ENCODE measurements at regions not wholly inside any gene's neighbourhood (a gene's known extent, or its start where the extent isn't known, plus 50 kb on each side); places are given as distances from the start of the nearest gene placed in this dataset.

DNA sequence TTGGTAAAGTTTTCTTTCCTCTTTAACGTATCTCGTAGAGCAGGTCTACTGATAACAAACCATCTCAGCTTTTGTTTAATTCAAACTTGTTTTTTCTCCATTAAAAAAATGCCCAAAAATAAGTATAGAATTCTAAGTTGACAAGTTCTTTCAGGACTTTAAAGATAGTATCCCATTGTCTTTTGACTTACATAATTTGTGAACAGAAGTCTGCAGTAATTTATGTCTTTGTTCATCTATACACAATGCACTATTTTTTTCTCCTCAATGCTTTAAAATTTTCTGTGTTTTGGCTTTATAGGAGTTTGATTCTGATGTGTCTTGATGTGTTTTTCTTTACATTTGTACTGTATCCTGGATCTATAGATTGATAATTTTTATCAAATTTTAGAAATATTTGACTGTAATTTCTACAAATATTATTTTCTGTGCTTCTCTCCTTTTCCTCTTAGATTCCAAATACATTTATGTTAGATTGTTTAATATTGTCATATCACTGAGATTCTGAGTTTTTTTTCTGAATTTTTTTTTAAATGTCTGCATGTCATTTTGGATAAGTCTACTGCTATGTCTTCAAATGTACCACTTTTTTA is 143.3 kb downstream of the FTCDNL1 start:
- Histone ChIP-seq H3K9me3 (peaks cover 13% of the 10 kb centered on the region), H3K27me3 (no peaks in the 10 kb centered on the region), H3K36me3 (no peaks in the 10 kb centered on the region), H3K4me3 (no peak overlapping the region)
- DNase-seq, result no peak

DNA sequence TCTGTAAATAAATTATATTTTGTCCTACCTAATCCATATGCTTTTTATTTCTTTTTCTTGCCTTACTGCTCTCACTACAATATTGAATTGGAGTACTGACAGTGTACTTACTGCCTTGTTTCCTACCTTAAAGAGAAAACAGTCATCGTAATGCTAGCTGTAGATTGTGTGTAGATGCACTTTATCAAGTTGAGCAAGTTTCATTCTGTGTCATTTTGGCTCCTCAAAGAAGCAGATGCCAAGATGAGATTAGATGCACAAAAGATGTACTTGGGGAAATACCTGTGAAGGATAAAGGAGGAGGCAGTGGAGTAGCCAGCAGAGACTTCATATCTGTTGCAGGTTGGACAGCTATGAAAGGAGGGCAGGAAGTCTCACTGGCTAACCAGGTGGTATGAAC is 145.5 kb downstream of the FTCDNL1 start:
- no peak overlapping the region for H3K4me3 ChIP-seq
- no peaks in the 10 kb centered on the region for H3K27me3 ChIP-seq
- DNase-seq, result no peak
- H3K36me3 ChIP-seq, result no peaks in the 10 kb centered on the region
- H3K9me3 ChIP-seq, result peaks cover 13% of the 10 kb centered on the region

DNA sequence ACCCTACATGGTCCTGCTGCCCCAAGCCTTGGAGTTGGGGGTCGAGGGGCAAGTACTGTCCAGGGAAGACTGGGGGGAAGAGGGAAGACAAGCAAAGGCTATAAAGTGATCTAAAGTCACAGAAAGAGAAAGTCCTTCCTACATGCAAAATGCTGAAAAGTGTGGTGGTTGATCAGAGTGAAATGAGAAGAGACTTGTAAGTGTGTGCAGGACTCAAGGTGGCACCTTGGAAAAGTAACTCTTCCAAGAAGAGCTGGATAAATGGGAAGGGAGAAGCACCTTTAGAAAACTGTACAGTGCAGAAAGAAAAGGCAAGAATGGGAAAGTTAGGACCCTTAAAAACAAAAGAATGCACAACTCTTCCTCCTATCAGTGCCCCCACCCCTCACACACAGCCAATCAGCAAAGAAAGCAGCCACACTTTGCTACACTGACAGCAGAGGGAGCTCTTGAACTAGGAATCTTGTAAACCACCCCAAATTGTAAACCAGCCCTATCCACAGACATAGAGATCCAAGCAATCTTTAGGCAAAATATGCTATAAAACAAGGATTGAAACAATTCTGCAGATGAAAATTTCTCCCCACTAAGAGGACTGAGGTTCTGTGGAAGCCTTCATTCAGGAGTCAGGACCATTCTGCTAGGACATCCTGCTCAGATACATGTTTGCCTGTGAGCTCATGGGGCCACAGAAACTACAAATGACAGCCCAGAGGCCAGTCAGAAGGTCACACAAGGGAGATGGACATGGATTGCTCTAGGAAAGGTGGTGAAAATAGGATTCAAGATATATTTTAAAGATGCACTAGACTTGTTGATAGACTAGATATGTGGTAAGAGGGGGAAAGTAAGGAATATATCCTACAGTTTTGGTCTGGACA is 146.4 kb downstream of the FTCDNL1 start:
- no peak for DNase-seq
- no peaks in the 10 kb centered on the region for H3K36me3 ChIP-seq
- H3K4me3 ChIP-seq, result no peak overlapping the region
- H3K27me3 ChIP-seq, result no peaks in the 10 kb centered on the region
- peaks cover 13% of the 10 kb centered on the region for H3K9me3 ChIP-seq

DNA sequence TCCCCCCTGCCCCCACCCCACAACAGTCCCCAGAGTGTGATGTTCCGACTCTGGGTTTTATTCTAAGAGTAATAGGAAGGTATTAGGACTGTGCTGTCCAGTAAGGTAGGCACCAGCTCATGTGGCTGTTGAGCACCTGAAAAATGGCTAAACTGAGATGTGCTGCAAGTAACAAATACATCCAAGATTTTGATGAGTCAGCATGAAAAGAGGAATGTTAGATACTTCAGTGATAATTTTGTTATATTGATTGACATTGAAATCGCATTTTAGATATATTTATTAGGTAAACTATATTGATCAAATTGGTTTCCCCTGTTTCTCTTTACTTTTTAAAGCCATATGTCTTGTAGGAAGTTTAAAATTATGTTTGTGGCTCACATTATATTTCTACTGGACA is 147.8 kb downstream of the FTCDNL1 start:
- Histone ChIP-seq H3K9me3 (peaks cover 6% of the 10 kb centered on the region), H3K4me3 (no peak overlapping the region), H3K27me3 (peaks cover 2% of the 10 kb centered on the region; the same call in 1 of the 2 replicates), H3K36me3 (no peaks in the 10 kb centered on the region)
- DNase-seq, result no peak

DNA sequence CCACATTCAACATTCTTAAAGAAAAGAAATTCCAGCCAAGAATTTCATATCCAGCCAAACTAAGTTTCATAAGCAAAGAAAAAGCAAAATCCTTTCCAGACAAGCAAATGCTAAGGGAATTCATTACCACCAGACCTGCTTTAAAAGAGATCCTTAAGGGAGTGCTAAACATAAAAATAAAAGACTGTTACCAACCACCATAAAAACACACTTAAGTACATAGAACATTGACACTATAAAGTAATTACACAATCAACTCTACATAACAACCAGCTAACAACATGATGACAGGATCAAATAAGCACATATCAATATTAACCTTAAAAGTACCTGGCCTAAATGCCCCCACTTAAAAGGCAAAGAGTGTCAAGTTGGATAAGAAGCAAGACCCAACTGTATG is 153.5 kb downstream of the FTCDNL1 start:
- DNase-seq, result no peak
- H3K4me3 ChIP-seq, result no peak overlapping the region
- peaks cover 2% of the 10 kb centered on the region; the same call in 1 of the 2 replicates for H3K27me3 ChIP-seq
- no peaks in the 10 kb centered on the region for H3K36me3 ChIP-seq
- no peaks in the 10 kb centered on the region for H3K9me3 ChIP-seq

DNA sequence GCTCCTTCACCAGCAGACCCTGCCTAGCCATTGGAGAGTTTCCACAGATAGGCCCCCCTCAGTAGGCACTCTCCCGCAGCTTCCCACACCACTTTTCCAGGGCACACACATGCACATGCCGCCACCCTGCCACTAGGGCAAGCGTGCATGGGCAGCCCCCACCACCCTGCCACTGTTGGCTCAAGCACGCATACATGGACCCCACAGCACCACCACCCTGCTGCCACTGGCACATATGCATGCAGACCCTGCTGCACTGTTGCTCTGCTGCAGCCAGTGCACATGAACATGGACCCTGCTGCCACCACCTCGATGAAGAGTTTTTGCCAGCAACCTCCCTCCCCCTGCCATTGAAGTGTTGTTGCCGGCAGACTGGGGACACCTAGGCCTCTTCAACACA is 154.9 kb downstream of the FTCDNL1 start:
- Histone ChIP-seq H3K4me3 (no peak overlapping the region), H3K27me3 (peaks cover 2% of the 10 kb centered on the region; the same call in 1 of the 2 replicates), H3K9me3 (no peaks in the 10 kb centered on the region), H3K36me3 (no peaks in the 10 kb centered on the region)
- no peak for DNase-seq

DNA sequence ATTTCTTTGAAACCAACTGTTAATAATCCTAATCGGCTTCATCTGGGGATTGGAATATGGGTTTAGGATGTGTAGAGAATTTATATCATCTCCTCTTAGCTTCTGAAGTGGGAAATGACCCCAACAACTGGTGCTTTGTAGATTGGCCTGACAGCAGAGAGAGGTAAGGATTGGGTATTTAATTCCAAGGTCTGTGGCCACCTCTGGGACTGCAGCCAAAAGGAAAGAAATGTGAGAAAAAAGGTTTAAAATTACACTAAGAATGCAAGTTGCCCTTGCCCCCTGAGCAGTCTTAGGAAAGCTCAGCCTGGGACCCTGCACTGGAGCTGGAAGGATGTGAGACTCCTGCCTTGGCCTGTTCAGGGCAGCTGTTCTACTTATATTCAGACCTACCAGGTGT is 157.1 kb downstream of the FTCDNL1 start:
- H3K9me3 ChIP-seq, result no peaks in the 10 kb centered on the region
- H3K27me3 ChIP-seq, result peaks cover 2% of the 10 kb centered on the region; the same call in 1 of the 2 replicates
- no peaks in the 10 kb centered on the region for H3K36me3 ChIP-seq
- no peak for DNase-seq
- H3K4me3 ChIP-seq, result no peak overlapping the region

DNA sequence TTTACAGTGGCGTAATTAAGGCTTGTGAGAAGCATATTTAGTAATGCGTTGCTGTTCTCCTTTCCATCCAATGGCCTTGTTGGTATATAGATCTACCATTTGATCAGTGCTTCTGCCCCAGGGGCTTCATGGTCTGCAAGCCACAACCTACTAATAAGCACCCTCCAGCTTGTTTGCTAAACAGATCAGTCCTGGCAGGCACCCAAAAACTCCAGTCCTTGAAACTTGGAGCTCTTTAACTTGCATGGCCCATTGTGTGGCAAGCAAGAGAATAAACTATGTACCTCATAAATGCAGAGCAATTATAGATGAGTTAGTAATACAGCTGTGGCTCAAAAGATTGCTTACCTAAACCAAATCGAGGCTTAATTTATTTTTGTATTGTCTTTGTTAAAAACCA is 158.5 kb downstream of the FTCDNL1 start:
- Histone ChIP-seq H3K4me3 (no peak overlapping the region), H3K9me3 (no peaks in the 10 kb centered on the region), H3K36me3 (no peaks in the 10 kb centered on the region), H3K27me3 (no peaks in the 10 kb centered on the region)
- DNase-seq, result no peak

DNA sequence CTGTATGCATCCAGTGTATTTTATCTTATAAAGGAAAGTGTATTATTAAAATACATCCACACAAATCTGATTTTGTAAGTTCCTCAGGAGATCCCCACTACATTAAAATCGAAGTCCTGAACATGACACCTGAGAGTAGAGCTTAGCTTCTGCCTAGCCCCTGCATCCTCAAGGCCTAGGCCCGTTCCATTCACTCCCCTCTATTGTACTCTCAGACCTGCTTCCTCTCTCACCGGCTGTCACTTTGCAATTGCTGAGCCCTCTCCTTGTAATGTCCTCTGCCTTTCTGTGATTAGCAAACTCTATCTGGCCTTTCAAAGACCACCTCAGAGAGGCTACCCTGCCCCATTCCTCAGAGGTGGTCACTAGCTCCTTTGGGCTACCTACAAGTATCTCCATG is 160.8 kb downstream of the FTCDNL1 start:
- no peaks in the 10 kb centered on the region for H3K27me3 ChIP-seq
- H3K9me3 ChIP-seq, result no peaks in the 10 kb centered on the region
- DNase-seq, result no peak
- H3K36me3 ChIP-seq, result no peaks in the 10 kb centered on the region
- H3K4me3 ChIP-seq, result no peak overlapping the region

DNA sequence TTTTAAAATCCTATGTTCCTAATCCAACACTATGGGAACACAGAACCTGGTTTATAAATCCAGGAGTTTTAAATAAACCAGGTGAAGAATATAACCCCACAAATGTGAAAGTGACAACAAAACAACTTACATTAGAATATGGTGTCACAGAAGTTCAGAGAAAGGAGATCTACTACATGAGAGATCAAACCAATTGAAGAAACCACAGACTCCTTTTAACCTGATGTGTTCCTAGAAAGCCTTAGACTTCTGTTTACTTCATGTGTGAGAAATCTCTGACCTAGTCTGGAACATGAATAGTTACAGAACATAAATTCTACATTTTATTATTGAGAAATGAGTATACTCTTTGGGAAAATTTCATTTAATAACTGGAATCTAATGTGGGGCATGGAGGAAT is 165.3 kb downstream of the FTCDNL1 start:
- DNase-seq, result no peak
- Histone ChIP-seq H3K4me3 (no peak overlapping the region), H3K27me3 (no peaks in the 10 kb centered on the region), H3K9me3 (no peaks in the 10 kb centered on the region), H3K36me3 (no peaks in the 10 kb centered on the region)

DNA sequence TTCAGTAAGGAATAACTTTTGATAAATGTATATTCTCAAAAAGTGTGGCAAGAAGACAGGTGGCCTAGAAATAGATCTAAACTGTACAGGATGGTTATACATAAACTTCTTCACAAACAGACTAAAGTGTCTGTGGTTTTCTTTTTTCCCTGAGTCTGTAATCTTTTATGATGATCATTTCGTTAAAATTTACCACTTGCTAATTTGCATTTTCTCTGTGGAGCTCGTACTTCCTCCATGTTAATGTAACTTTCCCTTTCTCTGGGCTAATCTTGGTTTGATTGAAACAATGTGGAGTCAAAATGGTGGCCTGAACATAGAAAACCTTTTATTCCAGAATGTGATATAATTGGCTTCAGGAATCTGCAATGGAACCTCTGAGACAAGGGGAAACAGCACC is 166.2 kb downstream of the FTCDNL1 start:
- Histone ChIP-seq H3K36me3 (no peaks in the 10 kb centered on the region), H3K27me3 (0 out of 2 replicates have a peak, but pooled peaks cover 5% of the 10 kb centered on the region), H3K4me3 (no peak overlapping the region), H3K9me3 (no peaks in the 10 kb centered on the region)
- DNase-seq, result no peak

DNA sequence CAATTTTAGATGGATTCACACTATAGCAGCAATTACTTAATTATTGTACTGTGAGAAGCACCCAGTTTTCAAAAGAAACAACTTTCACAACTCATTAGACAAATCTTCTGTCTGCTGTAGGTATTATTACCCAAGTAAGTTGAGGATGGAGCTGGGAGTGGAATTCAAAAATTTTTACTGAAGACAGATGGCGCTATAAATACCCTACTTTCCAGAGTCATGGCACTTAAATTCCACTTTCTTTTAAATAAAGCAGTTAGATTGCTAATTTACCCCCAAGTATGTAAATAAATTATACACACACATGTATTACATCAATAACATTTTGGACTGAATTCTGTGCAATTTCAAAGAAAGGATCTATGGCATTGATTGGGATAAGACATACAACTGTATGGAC is 166.8 kb downstream of the FTCDNL1 start:
- Histone ChIP-seq H3K9me3 (no peaks in the 10 kb centered on the region), H3K36me3 (no peaks in the 10 kb centered on the region), H3K27me3 (0 out of 2 replicates have a peak, but pooled peaks cover 5% of the 10 kb centered on the region), H3K4me3 (no peak overlapping the region)
- no peak for DNase-seq

DNA sequence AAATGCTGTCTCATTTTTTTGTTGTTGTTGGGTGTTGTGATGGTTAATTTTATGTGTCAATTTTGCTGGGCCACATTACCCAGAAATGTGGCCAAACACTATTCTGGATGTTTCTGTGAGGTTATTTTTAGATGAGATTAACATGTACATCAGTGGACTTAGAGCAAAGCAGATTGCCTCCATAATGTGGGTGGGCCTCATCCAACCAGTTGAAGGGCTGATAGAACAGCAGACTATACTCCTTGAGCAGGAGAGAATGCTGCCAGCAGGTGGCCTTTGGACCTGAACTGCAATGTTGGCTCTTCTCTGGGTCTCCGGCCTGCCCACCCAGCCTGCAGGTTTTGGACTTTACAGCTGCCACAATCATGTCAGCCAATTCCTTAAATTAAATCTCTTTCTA is 169.0 kb downstream of the FTCDNL1 start:
- Histone ChIP-seq H3K27me3 (0 out of 2 replicates have a peak, but pooled peaks cover 5% of the 10 kb centered on the region), H3K9me3 (no peaks in the 10 kb centered on the region), H3K36me3 (no peaks in the 10 kb centered on the region), H3K4me3 (no peak overlapping the region)
- no peak for DNase-seq

DNA sequence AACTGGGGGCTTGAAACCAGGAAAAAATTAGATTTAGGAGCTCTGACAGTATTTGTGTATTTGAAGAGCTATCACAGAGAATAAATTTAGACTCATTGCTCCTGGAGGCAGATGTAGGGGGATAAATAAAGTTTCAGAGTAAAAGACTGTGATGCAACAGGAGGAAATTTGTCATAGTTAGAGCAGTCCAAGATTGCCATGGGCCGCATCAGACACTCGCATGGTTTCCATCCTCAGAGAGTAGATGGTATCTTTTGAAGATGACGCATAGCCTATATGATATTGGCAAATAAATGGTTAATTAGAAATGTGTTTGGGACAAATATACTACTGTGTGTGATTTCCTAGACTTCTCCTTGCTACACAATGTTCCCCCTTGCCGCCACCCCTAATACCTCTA is 170.5 kb downstream of the FTCDNL1 start:
- Histone ChIP-seq H3K27me3 (0 out of 2 replicates have a peak, but pooled peaks cover 5% of the 10 kb centered on the region), H3K36me3 (no peaks in the 10 kb centered on the region), H3K9me3 (no peaks in the 10 kb centered on the region), H3K4me3 (no peak overlapping the region)
- DNase-seq, result no peak

DNA sequence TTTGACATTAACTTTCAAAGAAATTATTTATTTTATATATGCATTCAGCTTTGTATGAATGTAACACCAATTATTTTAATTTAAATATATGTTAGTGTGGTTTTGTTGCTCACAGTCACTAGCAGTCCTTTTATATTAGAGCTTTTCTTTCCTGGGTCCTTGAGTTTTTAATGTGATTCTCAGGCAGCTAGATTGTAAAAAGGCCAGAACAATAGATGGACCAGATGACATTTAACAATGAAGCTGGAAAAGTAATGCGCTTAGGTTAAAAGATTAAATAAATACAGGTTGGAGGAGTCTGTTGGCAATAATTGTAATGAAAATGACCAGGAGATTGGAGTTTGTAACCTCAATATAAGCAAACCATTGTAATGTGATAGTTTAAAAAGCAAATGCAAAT is 171.1 kb downstream of the FTCDNL1 start:
- H3K9me3 ChIP-seq, result no peaks in the 10 kb centered on the region
- H3K4me3 ChIP-seq, result no peak overlapping the region
- DNase-seq, result no peak
- no peaks in the 10 kb centered on the region for H3K36me3 ChIP-seq
- 0 out of 2 replicates have a peak, but pooled peaks cover 5% of the 10 kb centered on the region for H3K27me3 ChIP-seq

DNA sequence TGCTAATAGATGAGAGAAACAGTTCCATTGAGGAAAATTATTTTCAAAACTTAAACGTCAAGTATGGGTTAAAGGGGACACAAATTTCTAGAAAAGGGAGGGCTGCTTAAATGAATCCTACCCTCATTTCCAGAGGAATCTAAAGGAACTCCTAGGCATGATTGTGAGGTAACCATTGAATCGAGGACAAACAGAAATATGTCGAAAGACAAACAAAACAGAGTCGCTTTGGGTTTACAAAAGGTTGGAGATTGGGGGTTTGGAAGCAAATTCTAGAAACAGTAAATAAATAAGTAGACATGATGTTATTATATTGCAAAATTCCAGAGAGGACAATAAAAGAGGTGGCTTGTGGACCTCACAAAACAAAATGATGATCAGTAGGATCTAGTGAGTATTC is 173.1 kb downstream of the FTCDNL1 start:
- Histone ChIP-seq H3K27me3 (0 out of 2 replicates have a peak, but pooled peaks cover 5% of the 10 kb centered on the region), H3K9me3 (no peaks in the 10 kb centered on the region), H3K4me3 (no peak overlapping the region), H3K36me3 (no peaks in the 10 kb centered on the region)
- no peak for DNase-seq

DNA sequence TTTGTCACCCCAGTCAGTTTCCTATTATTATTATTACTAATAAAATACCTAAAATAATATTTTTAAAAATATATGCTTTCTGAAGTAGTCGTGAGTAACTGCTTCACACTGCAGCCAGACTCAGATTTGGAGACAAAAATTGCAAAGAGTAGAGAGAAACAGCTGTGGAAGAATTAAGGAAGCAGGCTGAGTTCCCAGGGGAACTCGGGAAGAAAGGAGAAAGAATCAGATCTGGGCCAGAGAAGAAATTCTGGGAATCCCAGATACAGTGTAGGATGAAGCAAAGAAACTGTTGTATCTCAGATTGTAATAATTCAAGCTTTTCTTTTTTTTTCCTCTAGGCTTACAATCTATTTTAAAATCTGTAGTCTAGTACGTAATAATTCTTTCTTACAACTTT is 182.3 kb downstream of the FTCDNL1 start:
- H3K27me3 ChIP-seq, result 0 out of 2 replicates have a peak, but pooled peaks cover under 1% of the 10 kb centered on the region
- DNase-seq, result no peak

DNA sequence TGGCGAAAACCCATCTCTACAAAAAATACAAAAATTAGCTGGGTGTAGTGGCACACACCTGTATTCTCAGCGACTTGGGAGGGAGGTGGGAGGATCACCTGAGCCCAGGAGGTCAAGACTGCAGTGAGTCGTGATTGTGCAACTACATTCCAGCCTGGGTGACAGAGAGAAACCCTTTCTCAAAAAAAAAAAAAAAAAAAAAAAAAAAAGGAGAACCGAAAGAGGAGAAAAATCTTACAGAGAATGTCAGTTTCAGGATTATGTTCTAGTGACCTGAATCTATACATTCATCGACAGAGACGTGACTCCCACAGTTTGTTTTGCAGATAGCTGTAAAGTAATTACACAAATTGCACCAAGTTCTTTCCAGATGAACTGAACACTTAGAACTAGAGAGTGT is 187.8 kb downstream of the FTCDNL1 start:
- no peak for DNase-seq
- Histone ChIP-seq H3K27me3 (0 out of 2 replicates have a peak, but pooled peaks cover 4% of the 10 kb centered on the region), H3K9me3 (no peaks in the 10 kb centered on the region), H3K4me3 (no peak overlapping the region), H3K36me3 (no peaks in the 10 kb centered on the region)

More for the DNA sequence above, 182.3 kb downstream of the FTCDNL1 start:
- Histone ChIP-seq H3K36me3 (no peaks in the 10 kb centered on the region), H3K9me3 (no peaks in the 10 kb centered on the region), H3K4me3 (no peak overlapping the region)
